ENCODE measurements at regions not wholly inside any gene's neighbourhood (a gene's known extent, or its start where the extent isn't known, plus 50 kb on each side); places are given as distances from the start of the nearest gene placed in this dataset.

DNA sequence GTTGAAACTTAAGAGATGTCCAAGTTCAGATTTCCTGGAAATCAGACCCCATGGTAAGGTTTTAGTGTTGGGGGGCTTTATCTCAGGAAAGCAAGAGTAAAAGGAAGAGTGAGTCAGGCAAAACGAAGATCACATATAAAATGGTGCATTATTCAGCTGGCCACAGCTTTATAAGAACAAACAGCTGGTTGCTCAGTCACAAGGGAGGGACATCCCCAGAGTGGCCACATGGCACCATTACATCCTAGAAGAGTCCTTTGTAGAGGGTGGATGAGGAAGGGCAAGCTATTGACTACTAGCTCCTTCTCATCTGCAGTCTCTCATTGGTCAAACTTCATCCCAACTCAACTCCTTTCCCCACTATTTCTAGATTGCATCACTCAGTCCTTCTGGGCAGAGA, 68.3 kb upstream of the COL8A1 start:
- no peaks in the 10 kb centered on the region for H3K9me3 ChIP-seq (ENCODE audit: low read depth)
- H3K4me2 ChIP-seq, result no peak overlapping the region
- H2AFZ ChIP-seq, result no peak overlapping the region
- H3K36me3 ChIP-seq (replicated peaks; ENCODE audit: insufficient read depth, low read depth), result no peaks in the 10 kb centered on the region
- H3K9me2 ChIP-seq (replicated peaks; ENCODE audit: insufficient read depth), result no peaks in the 10 kb centered on the region
- H4K20me1 ChIP-seq (ENCODE audit: insufficient read depth, poor library complexity, severe bottlenecking), result no peaks in the 10 kb centered on the region
- no peak for DNase-seq (ENCODE audit: low spot score)
- H3K27me3 ChIP-seq, result no peaks in the 10 kb centered on the region
- no peaks in the 10 kb centered on the region for H3K4me1 ChIP-seq (ENCODE audit: insufficient read depth)
- TF ChIP-seq EZH2phosphoT487 (IDR thresholded peaks at IDR 0.05; ENCODE audit: low read depth, severe bottlenecking, unreplicated experiment) (no peak), EZH2 (IDR thresholded peaks at IDR 0.05; ENCODE audit: borderline replicate concordance) (no peak)
- TF ChIP-seq, protein P1, sequence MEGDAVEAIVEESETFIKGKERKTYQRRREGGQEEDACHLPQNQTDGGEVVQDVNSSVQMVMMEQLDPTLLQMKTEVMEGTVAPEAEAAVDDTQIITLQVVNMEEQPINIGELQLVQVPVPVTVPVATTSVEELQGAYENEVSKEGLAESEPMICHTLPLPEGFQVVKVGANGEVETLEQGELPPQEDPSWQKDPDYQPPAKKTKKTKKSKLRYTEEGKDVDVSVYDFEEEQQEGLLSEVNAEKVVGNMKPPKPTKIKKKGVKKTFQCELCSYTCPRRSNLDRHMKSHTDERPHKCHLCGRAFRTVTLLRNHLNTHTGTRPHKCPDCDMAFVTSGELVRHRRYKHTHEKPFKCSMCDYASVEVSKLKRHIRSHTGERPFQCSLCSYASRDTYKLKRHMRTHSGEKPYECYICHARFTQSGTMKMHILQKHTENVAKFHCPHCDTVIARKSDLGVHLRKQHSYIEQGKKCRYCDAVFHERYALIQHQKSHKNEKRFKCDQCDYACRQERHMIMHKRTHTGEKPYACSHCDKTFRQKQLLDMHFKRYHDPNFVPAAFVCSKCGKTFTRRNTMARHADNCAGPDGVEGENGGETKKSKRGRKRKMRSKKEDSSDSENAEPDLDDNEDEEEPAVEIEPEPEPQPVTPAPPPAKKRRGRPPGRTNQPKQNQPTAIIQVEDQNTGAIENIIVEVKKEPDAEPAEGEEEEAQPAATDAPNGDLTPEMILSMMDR (IDR thresholded peaks at IDR 0.05; ENCODE audit: poor library complexity), result no peak
- no peaks in the 10 kb centered on the region for H3K79me2 ChIP-seq
- no peak overlapping the region for H3K27ac ChIP-seq
- H3K4me3 ChIP-seq, result no peak overlapping the region
- 76% methylated on average over 1 of the region's 1 CpG for WGBS (ENCODE audit: low lambda C conversion rate, missing lambda C conversion rate)

DNA sequence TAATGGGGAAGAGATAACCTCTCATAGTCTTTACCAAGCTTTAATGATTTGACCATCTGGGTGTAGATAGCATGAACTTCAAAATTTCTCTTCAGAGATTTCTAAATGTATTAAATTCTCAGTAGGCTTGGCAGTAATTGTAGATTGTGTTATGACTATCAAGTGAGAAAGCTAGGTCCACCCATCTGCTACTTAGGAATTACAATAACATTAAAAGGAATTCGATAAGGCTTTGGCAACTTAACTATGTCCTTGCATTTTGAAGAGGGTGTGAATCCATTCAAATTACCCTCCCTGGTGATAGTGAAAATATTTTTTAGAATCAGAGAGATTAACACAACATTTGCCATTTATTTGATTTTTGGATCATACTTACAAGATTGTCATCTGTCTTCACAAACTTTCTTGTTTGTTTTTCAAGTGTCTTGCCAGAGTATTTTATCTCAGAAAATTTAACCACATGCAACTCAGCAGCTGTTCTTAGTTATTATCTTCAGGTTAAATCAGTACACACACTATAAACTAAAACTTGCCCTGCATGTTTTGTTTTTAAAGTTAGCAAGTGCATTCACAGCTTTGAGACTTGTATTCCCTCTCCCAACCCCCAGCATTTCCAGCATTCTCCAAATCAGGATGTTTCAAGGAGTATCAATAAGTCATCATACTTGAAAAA, 69.6 kb upstream of the COL8A1 start:
- Histone ChIP-seq H3K27me3 (no peaks in the 10 kb centered on the region), H3K9me2 (replicated peaks; ENCODE audit: insufficient read depth) (no peaks in the 10 kb centered on the region), H3K27ac (no peak overlapping the region), H3K9me3 (ENCODE audit: low read depth) (no peaks in the 10 kb centered on the region), H3K36me3 (replicated peaks; ENCODE audit: insufficient read depth, low read depth) (no peaks in the 10 kb centered on the region), H3K4me1 (ENCODE audit: insufficient read depth) (no peaks in the 10 kb centered on the region), H3K79me2 (no peaks in the 10 kb centered on the region), H3K4me3 (no peak overlapping the region), H4K20me1 (ENCODE audit: insufficient read depth, poor library complexity, severe bottlenecking) (no peaks in the 10 kb centered on the region), H2AFZ (no peak overlapping the region), H3K4me2 (no peak overlapping the region)
- TF ChIP-seq, protein P1 (IDR thresholded peaks at IDR 0.05; ENCODE audit: poor library complexity), result no peak
- TF ChIP-seq EZH2 (IDR thresholded peaks at IDR 0.05; ENCODE audit: borderline replicate concordance), result no peak
- no peak for TF ChIP-seq EZH2phosphoT487 (IDR thresholded peaks at IDR 0.05; ENCODE audit: low read depth, severe bottlenecking, unreplicated experiment)
- DNase-seq (ENCODE audit: low spot score), result no peak
- WGBS (ENCODE audit: low lambda C conversion rate, missing lambda C conversion rate), result 78% methylated on average over 1 of the region's 1 CpG

DNA sequence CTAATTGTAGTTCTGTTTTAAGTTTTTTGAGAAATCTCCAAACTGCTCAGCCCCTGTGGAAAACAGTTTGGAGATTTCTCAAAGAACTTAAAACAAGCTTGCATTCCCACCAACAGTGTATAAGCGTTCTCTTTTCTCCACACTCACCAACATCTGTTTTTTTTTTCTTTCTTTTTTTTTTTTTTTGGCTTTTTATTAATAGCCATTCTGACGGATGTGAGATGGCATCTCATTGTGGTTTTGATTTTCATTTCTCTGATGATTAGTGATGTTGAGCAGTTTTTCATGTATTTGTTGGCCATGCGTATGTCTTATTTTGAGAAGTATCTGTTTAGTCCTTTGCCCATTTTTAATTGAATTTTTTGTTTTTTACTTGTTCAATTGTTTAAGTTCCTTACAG, 73.1 kb upstream of the COL8A1 start:
- TF ChIP-seq, protein P1 (IDR thresholded peaks at IDR 0.05; ENCODE audit: poor library complexity), result no peak
- TF ChIP-seq EZH2 (IDR thresholded peaks at IDR 0.05; ENCODE audit: borderline replicate concordance) (no peak), EZH2phosphoT487 (IDR thresholded peaks at IDR 0.05; ENCODE audit: low read depth, severe bottlenecking, unreplicated experiment) (no peak)
- H3K27me3 ChIP-seq, result no peaks in the 10 kb centered on the region
- no peaks in the 10 kb centered on the region for H3K79me2 ChIP-seq
- no peak overlapping the region for H3K4me2 ChIP-seq
- no peaks in the 10 kb centered on the region for H3K9me3 ChIP-seq (ENCODE audit: low read depth)
- H3K4me1 ChIP-seq (ENCODE audit: insufficient read depth), result no peaks in the 10 kb centered on the region
- no peaks in the 10 kb centered on the region for H3K36me3 ChIP-seq (replicated peaks; ENCODE audit: insufficient read depth, low read depth)
- H2AFZ ChIP-seq, result no peak overlapping the region
- WGBS (ENCODE audit: low lambda C conversion rate, missing lambda C conversion rate), result 84% methylated on average over 3 of the region's 3 CpGs
- H4K20me1 ChIP-seq (ENCODE audit: insufficient read depth, poor library complexity, severe bottlenecking), result no peaks in the 10 kb centered on the region
- H3K9me2 ChIP-seq (replicated peaks; ENCODE audit: insufficient read depth), result no peaks in the 10 kb centered on the region
- DNase-seq (ENCODE audit: low spot score), result no peak
- no peak overlapping the region for H3K4me3 ChIP-seq
- no peak overlapping the region for H3K27ac ChIP-seq
